T1000 (cell line): ENCODE measurements at regions not wholly inside any gene's neighbourhood (a gene's known extent, or its start where the extent isn't known, plus 50 kb on each side); places are given as distances from the start of the nearest gene placed in this dataset.
"Not testable (repeated sequence)": the region's sequence is repeated elsewhere in the genome, so short reads cannot be mapped to it uniquely, and the experiment has no call there.

Source experiments
- DNase-seq: peaks from one replicate; lab custom pipeline; 2025; ENCODE audit warnings: mixed read lengths; lab: John Stamatoyannopoulos, UW

GRCh38 chr12:42728287-42728686 is 138.7 kb upstream of the PRICKLE1 start:
- DNase-seq = no peak

- DNase-seq = no peak
These were observed 136.3 kb upstream of the PRICKLE1 start for GRCh38 chr12:42725809-42726208.

- DNase-seq = peak; percentile 25
These were observed 126.9 kb upstream of the PRICKLE1 start for GRCh38 chr12:42716491-42716891.

DNA sequence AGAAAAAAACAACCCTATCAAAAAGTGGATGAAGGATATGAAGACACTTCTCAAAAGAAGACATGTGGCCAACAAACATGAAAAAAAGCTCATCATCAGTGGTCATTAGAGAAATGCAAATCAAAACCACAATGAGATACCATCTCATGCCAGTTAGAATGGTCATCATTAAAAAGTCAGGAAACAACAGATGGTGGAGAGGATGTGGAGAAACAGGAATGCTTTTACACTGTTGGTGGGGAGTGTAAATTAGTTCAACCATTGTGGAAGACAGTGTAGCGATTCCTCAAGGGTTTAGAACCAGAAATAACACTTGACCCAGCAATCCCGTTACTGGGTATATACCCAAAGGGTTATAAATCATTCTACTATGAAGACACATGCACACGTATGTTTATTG is 124.0 kb upstream of the PRICKLE1 start:
- DNase-seq = not testable (repeated sequence)

- not testable (repeated sequence) for DNase-seq
These were observed 118.8 kb upstream of the PRICKLE1 start for GRCh38 chr12:42708374-42708773.

DNA sequence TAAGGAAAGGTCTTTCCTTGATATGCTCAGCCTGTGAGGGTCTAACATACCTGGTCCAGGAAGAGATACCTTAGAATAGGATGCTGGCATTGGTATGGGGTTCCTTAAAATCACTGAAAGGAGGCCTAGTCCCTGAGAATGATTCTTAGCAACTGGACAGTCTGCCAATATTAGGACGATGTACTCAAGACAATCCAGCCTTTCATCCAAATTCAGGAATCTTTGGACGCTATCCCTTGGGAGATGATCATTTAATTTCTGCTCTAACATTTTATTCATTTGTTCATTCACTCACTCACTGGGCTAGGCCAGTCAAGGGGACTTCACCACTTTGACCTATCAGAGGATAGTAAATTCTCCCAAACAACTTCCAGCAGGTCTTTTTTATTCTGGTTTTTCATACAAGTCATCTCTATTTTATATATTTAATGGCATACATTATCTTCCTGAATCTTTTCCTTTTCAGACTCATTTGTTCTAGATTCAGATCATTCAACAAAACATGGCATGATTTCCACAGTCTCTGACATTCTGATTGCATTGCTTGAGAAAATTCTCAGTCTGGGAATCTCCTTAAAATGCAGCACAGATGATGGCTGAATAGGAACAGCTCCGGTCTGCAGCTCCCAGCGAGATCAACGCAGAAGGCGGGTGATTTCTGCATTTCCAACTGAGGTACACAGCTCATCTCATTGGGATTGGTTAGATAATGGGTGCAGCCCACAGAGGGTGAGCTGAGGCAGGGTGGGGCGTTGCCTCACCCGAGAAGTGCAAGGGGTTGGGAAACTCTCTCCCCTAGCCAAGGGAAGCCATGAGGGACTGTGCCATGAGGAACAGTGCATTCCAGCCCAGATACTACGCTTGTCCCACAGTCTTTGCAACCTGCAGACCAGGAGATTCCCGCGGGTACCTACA is 118.0 kb upstream of the PRICKLE1 start:
- no peak for DNase-seq

GRCh38 chr12:42706321-42706720 is 116.8 kb upstream of the PRICKLE1 start:
- DNase-seq = no peak

DNA sequence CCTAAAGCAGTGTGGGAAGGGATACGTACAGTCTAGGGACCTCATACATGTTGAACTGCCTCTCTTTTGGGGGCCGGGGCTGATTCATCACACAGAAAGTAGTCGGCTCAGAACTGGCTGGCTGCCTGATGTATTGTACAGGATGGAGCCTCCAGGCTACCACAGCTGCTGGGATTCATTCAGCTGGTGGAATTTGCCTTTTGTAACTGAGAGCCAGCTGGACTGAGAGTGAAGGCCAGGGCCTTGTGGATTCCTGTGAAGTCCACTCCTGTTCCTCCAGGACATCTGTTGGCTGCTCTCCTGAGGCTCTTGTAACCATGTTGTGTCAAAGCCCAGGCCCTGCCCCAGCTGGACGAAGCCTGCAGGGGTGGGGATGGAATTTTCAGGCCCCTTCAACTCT is 116.3 kb upstream of the PRICKLE1 start:
- peak; percentile 58 for DNase-seq

DNA sequence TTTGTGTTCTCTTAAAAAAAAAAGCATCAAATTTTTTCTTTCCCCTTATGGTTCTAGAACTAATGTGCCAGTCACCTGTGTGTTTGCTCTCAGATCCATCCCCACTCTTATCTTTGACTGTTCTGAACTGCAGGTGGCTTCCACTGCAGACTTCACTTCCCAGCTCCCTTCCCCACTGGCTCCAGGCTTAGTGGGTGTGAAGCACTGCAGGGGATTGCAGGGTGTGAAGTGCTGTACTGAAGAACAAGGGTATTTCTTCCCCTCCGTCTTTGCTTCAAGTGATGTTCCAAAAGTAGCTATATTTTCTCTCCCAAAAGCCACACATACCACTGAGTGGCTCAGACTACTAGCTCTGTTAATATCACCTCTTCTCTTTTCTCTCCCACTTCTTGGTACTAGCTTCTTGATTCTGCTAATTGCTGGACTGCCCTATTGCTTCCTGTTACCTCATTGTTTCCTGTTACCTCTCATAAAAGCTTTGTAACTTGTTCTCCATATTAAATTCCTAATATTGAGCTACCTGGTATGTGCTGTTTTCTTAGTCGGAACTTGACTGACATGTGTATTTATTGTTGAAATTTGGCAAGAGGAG is 115.4 kb upstream of the PRICKLE1 start:
- no peak for DNase-seq

DNA sequence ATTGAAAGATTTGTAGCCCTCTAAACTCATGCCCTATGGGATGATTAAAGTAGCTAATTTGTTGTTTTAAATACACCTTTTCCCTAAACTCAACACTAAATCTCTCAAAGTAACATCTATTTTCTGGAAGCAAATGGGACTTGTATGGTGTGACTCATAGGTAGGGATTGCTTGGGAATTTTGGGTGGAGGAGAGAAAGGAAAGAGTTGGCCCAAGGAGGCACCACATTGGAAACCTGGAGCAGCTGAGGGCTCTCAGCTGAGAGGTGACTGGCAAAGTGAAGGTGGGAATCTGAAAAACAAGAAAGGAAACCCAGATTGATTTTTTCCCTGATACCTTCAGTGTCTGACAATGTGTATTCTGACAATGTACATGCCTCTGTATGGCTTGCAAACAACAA is 114.8 kb upstream of the PRICKLE1 start:
- DNase-seq = no peak

- DNase-seq = no peak
These were observed 111.5 kb upstream of the PRICKLE1 start for GRCh38 chr12:42701084-42701483.

DNA sequence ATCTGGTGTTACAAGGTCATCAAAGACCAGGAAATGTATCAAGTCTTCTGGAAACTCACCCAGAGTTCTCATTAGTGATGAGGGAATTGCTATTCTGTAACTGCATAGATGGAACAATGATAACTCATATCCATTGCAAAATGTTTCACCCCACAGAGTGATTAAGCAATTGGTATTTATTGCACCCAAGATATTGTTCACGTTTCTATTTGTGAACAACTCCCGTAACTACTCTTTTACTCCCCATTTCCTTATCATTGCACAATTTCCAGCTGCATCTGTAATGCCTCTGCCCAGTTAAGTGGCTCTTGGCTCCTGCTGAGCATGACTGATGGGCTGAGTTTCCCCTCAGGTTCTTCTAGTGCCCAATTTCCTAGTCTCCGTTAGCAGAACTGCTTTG is 108.7 kb upstream of the PRICKLE1 start:
- no peak for DNase-seq

GRCh38 chr12:42696406-42697149 is 107.0 kb upstream of the PRICKLE1 start:
- no peak for DNase-seq

DNA sequence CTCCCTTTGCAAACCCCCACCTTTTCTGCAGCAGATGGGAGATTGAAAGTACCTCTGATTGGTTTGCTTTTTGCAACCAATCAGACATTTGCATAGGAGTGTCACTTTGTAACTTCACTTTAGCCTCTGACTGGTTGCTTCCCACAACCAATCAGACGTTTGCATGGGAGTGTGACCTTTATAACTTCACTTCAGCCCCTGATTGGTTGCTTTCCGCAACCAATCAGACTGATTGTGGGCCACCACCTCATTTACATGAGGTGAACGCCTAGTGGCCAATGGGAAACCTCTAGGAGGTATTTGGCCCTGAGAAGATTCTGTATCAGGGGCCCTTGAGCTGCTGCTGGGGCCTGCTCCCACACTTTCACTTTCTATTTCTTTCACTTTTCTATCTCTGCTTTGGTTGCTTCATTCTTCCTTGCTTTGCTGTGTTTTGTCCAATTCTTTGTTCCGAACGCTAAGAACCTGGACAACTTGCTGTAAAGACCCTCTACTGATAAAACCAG is 106.0 kb upstream of the PRICKLE1 start:
- no peak for DNase-seq

GRCh38 chr12:42692749-42693148 is 103.2 kb upstream of the PRICKLE1 start:
- DNase-seq = no peak

DNA sequence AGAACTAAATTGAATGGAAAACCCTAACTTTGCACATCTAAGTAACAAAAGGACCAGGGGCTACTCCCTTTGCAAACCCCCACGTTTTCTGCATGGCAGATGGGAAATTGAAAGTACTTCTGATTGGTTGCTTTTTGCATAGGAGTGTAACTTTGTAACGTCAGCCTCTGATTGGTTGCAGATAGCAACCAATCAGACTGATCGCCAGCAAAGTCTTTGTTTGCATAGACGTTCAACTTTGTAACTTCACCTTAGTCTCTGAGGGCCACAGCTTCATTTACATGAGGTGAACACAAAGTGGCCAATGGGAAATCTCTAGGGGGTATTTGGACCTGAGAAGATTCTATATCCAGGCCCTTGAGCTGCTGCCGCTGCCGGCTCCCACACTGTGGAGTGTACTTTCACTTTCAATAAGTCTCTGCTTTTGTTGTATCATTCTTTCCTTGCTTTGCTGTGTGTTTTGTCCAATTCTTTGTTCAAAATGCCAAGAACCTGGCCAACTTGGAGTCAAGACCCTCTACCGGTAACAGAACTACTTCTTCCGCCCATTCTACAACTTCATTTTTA is 102.5 kb upstream of the PRICKLE1 start:
- no peak for DNase-seq

GRCh38 chr12:42690264-42690663 is 100.7 kb upstream of the PRICKLE1 start:
- no peak for DNase-seq

GRCh38 chr12:42689699-42690098 is 100.2 kb upstream of the PRICKLE1 start:
- DNase-seq = no peak

DNA sequence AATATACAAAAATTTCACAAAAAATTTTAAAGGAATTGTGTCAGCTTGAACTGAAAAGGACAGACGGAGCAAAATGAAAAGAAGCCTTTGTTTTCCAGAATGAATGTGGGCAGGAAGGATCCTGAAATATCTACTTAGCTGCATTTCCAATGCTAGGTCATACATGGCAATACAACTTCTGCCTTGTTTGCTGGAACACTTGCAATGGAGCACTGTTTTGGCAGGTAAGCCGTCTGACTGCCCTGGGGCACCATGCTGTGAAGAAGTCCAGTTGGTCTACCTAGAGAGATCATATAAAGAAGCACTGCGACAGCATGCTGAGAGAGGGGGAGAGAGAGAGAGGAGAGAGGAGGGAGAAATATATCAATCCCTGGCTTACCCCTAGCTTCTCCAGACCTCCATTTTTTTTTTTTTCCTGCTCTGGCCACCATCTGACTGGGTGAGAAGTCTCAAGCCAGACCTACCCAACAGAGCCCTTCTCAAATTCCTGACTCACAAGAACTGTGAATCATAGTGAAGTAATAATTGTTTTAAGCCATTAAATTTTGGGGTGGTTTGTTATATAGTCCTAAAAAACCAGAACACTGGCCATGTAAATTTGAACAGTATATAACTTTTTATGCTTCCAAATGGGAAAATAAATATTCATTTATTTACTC is 97.1 kb upstream of the PRICKLE1 start:
- no peak for DNase-seq

DNA sequence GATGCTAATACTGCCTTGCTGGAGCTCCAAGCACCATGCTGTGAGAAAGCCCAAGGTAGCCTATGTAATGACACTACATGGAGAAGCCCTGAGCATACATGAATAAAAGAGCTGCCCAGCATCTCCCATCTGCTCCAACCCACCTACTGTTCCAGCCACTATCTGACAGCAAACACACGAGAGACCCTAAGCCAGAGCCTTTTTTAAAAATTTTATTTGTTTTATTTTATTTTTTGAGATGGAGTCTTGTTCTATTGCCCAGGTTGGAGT is 95.2 kb upstream of the PRICKLE1 start:
- no peak for DNase-seq

GRCh38 chr12:42683933-42684801 is 94.6 kb upstream of the PRICKLE1 start:
- no peak for DNase-seq
